GM12865 (cell line): ENCODE measurements at regions not wholly inside any gene's neighbourhood (a gene's known extent, or its start where the extent isn't known, plus 50 kb on each side); places are given as distances from the start of the nearest gene placed in this dataset.
"Not testable (repeated sequence)": the region's sequence is repeated elsewhere in the genome, so short reads cannot be mapped to it uniquely, and the experiment has no call there.

Experiments used
- DNase-seq: peaks from one replicate; pipeline ENCODE4 v3.0.0; 2010; ENCODE audit warnings: low read depth
- H3K4me3 ChIP-seq: 2 replicates; pipeline ENCODE4 v1.5.1; 2011; ENCODE audit warnings: mild to moderate bottlenecking, low read depth, low read length, control low read depth
- CTCF ChIP-seq: IDR thresholded peaks from 2 replicates; pipeline ENCODE4 v1.5.1; 2011; ENCODE audit warnings: low read length, control low read depth, low read depth, inconsistent platforms; ENCODE audit not compliant: insufficient read depth; ENCODE audit errors: missing control alignments

GRCh38 chr18:1806884-1807615 lies 764.3 kb downstream of the METTL4 start:
- TF ChIP-seq CTCF = no peak
- no peak overlapping the region for H3K4me3 ChIP-seq

DNA sequence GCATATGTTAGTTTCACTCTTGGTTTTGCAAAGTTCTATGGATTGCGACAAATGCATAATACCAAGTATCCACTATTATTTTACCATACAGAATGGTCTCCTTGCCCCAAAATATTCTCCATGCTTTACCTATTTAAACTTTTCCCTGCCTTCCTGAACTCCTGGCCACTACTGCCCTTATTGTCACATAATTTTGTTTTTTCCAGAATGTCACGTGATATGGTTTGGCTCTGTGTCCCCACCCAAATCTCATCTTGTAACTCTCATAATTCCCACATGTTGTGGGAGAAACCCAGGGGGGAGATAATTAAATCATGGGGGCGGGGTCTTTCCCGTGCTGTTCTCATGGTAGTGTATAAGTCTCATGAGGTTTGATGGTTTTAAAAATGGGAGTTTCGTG lies 760.0 kb downstream of the METTL4 start:
- H3K4me3 ChIP-seq = no peak overlapping the region
- no peak for TF ChIP-seq CTCF
- no peak for DNase-seq

More at GRCh38 chr18:1806884-1807615, 764.3 kb downstream of the METTL4 start:
- DNase-seq = no peak

DNA sequence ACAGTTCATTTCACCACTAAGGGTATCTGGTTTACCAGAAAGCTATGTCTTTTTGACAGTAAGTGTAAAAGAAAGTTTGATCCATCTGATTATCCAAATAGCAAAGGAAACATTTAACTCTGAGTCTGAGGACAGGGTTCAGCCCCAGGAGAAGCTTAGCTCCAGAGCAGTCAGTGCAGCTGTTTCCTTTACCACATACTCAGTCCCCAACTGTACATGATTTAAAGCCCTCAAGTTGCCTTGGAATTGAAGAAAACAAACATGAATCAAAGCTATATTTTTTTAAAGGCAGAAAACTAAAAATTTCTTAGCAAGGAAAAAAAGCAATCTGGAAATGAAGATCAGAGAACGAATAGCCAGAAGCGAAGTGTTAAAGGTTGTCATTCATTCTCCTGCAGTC lies 746.0 kb downstream of the METTL4 start:
- no peak for DNase-seq

DNA sequence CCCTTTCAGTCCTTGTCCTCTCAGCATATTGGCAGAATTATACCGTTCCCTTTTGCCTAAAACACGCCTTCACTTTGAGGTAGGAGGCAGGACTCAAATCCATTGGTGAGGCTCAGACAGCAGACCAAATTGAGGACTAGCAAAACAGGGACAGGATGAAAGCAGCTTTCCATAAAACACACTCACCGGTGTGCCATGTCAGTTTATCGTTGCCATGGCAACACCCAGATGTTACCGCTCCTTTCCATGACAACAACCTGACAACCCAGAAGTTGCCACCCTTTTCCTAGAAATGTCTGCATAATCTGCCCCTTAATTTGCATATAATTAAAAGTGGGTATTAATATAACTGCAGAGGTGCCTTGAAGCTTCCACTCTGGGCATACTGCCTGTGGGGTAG lies 730.4 kb downstream of the METTL4 start:
- no peak overlapping the region for H3K4me3 ChIP-seq
- no peak for TF ChIP-seq CTCF
- DNase-seq = no peak

More for the DNA sequence above, 746.0 kb downstream of the METTL4 start:
- no peak for TF ChIP-seq CTCF
- H3K4me3 ChIP-seq = no peak overlapping the region

GRCh38 chr18:1846640-1847039 lies 724.7 kb downstream of the METTL4 start:
- DNase-seq = no peak
- TF ChIP-seq CTCF = no peak
- H3K4me3 ChIP-seq = no peak overlapping the region

DNA sequence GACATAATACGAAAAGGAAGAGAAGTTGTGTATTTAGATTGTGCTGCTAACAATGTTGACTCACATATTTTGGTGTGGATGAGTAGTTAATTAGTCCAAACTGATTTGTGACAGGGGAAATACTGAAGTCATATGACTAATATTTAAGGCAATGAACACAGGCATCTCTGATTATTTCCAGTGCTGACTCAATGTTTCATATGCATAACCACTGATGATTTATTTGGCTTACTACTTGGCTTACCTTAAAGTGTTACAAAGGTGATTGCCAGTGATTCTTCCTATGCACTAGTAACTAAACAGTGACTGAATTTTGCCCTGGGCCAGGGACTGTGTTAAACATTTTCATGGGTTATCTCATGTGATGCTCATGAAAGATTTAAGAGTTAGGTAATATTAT lies 722.6 kb downstream of the METTL4 start:
- no peak for DNase-seq
- no peak for TF ChIP-seq CTCF
- no peak overlapping the region for H3K4me3 ChIP-seq

DNA sequence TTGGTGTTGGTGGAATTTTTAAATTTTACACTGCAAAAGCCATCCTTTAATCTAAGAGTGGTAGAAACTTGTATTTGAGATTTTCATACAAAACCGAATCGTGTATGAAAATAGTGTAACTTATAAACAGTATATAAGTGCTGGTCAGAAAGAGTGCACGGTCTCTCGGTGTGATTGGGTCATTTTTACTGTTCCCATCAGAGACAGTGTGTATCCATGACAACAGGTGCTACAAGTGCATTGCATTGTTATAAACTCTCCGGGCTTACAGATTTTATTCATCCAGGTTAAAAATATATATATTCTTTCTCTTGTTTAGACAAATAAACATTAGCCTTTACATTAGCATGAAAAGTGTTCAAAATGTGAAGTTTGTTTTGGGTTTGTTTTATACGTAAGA lies 721.9 kb downstream of the METTL4 start:
- H3K4me3 ChIP-seq = no peak overlapping the region
- DNase-seq = no peak
- no peak for TF ChIP-seq CTCF

- H3K4me3 ChIP-seq, DNase-seq: not testable (repeated sequence)
Measured at GRCh38 chr18:1857281-1857680, 714.0 kb downstream of the METTL4 start.
